ENCODE measurements at regions not wholly inside any gene's neighbourhood (a gene's known extent, or its start where the extent isn't known, plus 50 kb on each side); places are given as distances from the start of the nearest gene placed in this dataset.

DNA sequence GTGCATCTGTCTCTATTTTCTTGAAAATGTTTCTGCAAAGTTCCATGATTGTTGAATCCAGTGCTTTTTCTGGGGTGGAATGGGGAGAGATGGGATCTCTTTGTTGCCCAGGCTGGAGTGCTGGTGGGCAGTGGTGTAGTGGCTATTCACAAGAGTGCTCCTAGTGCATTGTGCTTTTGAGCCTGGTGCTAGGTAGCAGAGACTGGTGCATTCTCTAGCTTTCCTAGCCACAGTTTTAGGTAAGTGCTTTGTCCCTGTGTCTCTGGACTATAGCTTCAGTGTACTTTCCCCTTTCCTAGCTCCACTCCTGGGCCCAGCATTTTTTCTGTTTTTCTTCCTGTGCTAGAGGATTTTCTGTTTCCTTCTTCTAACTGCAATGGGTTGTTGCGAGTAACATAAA is 825.6 kb downstream of the SLITRK6 start:
- DNase-seq (ENCODE audit: low read depth, low spot score): no peak

DNA sequence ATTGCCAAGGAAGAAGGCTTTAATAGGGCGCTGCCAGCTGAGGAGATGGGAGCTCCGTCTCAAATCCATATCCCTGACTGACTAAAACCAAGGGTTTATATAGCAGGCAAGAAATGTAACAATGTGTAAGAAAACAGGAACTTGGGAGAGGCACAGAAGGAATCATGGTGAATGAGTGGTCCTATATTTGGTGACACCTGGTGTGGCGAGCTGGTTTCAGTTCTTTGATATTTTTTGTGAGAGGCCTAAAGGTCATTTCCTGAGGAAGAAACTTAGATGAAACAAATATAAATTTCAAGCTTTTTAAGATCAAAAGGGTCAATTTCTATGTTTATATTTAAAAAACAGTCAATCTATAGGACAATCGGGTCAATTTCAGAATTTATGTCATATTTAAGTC is 826.3 kb downstream of the SLITRK6 start:
- no peak for DNase-seq (ENCODE audit: low read depth, low spot score)

DNA sequence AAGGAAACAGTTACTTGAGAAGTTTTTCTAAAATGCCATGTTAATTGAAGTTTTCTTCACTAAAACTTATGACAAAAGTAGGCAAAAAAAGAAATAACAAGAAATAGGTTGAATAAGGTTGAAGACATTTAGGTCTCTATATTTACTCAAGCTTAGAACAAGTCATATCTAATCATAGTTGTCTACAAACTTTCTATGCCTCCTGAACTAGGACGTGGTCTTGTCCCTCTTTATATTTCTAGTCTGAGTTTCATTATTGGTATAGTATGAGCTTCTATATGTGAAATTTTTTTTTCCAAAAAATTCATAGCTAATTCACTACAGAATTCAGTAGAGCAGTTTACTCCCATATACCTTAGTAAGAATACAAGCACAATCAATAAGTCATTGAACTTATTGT is 836.4 kb downstream of the SLITRK6 start:
- DNase-seq (ENCODE audit: low read depth, low spot score): no peak

DNA sequence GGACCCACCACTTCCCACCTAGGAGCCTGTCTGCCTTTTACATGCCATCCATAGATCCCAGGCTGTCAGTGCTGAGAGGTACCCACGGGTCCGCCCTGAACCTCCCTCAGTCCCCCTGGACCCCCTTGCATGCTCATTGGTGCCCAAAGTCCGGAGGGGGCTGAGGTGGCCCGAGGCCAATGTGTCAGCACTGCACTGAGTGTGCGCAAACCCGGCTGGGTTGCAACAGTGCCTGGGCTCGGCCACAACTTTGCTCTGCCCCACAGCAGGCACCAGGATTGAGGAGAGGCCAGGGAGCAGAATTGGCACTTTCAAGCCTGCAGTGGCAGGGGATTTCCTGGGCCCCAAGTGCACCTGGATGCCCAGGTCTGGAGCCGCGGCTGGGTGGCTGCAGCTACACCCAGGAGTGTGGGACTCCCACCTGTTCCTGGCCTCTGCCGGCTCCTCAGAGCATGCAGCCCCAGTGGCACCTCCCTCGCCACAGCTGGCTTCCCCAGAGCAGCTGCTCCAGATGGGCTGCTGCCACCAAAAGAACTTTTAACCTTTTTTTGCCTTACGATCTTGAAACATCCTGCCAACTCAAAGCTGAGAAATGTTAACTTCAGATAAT is 837.0 kb downstream of the SLITRK6 start:
- no peak for DNase-seq (ENCODE audit: low read depth, low spot score)

DNA sequence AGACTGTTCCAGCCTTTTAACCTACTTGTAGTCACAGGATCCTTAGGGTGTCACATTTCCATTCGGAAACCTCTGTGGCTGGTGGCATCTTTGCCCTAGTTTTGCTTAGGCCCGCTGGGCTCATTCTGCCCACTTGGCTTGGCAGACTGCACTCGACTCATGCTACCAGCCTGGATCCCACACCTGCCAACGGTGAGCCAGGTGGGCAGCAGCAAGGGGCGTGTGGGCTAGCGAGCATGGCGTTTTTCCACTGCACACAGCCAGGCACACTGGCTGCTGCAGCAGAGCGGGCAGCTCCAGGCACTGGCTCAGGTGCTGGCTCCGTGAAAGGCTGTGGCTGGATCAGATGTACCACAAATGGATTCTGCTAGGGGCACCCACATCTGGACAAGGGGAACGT is 838.2 kb downstream of the SLITRK6 start:
- DNase-seq (ENCODE audit: low read depth, low spot score): no peak

DNA sequence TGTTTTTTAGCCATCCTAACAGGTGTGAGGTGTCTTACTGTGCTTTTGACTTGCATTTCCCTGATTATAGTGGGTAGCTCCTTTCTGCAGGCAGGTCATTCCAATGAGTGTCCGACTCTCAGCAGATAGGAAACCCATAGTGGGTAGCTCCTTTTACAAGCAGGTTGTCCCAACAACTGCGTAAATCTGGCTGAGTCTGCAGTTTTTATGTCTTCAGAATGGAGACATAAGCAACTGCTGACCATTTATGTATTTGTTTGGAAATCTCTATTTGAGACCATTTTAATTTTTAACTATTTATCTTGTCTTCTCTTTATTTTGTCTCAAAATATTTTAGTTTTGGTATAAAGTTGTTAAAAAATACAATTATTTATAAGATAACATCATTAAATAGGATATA is 839.4 kb downstream of the SLITRK6 start:
- DNase-seq (ENCODE audit: low read depth, low spot score): no peak

DNA sequence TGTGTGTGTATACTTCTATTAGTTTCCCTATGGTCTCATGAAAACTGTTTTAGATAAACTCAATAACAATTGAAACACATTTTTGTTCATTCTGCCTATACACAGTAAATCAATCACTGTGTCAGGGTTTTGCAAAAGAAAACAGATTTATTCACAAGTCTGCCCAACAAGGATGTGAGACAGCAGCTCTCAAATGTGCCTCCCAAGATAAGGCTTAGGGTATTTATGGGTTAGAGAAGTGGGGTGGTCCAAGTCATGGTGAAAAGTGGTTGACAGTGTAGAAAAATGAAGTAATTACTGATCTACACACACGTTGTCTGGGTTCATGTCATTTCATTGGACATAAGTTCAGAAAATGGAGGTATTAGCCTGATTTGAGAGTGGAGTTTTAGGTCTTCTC is 844.6 kb downstream of the SLITRK6 start:
- DNase-seq (ENCODE audit: low read depth, low spot score): no peak

DNA sequence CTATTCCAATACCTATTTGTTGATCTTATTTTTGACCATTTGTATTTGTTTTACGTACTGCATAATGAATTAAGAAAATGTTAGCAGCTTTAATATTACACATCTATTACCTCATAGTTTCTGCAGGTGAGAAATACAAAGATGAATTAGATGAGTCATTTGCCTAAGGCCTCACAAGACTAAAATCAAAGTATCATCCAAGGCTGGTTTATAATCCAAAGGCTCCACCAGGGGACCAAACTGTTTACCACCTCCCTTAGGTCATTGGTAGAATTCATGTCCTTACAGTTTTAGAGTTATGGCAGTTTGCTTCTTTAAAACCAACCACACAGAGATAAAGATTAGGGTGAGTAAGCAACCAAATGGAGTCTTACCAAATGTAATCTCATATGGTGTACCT is 848.1 kb downstream of the SLITRK6 start:
- no peak for DNase-seq (ENCODE audit: low read depth, low spot score)

DNA sequence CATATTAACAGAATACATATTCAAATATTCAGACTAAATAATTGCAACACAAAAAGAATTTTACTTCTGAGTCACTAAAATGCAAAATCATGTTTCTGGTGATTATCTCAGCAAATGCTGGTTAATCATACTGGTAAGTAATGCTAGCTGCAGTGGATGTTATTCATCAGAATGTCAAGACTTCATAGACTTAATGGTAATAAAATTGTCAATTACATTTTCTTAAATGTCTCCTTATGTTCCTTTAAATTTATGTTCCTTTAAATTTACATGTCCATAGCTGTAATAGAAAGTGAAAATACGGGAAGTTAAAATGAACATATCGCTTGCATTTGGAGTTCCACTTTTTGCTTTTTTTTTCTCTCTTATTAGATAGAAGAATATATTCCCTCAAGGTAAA is 853.0 kb downstream of the SLITRK6 start:
- no peak for DNase-seq (ENCODE audit: low read depth, low spot score)

DNA sequence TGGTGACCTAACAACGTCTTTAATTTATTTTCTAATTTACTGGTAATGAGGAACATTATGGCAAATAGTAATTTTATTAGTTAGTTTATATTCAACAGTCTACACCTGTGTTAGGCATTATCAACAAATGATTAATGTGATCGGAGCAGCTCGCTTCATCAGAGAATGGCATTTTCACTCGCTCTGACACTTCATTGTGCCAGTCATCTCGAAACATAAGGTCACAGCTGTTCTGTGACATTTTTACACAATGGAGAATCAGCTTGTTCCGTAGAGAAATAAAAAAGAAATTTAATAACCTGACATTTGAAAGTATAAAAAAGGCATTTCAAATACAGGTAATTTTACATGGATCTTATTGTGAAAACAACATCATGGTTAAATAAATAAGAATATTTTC is 858.4 kb downstream of the SLITRK6 start:
- no peak for DNase-seq (ENCODE audit: low read depth, low spot score)

DNA sequence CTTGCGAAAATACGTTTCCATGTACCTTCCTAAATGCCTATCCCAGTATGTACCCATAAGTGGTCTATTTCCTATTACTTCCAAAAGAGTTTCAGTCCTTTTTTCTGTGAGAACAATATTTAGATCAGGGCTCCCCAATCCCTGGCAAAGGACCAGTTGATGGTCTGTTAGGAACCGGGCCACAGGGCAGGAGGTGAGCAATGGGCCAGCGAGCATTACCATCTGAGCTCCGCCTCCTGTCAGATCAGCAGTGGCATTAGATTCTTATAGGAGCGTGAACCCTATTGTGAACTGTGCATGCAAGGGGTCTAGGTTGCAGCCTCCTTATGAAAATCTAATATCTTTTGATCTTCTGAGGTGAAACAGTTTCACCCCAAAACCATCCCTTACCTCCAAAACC is 859.1 kb downstream of the SLITRK6 start:
- DNase-seq (ENCODE audit: low read depth, low spot score): no peak

DNA sequence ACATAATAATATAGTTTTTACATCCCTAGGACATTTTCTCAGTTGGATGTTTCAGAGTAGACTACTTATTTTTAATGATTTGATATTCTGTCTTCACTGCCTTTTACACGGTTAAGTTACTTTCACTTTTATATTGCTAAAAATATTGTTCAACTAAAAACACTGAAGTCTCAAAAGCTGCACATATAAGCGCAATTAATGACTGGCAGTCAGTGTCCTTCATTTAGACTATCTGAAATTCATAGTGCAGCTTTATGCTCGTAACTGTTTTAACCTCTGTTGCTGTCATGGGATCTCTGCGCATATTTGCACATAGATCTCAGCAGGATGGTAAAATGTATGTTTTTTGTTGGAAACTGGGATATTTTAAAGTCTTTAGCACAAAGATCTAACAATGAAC is 864.3 kb downstream of the SLITRK6 start:
- no peak for DNase-seq (ENCODE audit: low read depth, low spot score)

DNA sequence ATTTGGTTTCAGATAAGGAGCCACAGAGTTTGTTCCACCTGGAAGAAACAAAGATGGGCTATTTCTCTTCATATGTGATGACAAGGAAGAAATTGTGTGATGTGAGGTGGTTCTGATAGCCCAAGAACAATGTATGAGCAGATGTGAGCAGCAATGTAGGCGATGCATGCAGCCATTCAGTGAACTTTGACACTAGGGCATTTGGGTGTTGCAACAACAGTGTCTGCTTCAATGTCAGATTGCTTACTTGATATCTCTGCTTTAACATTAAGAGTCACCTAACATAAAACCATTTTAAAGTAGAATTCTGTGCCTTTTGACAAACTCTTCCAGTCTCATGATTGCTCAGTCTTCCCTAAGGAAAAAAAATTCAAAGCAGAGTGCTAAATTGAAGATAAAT is 865.4 kb downstream of the SLITRK6 start:
- no peak for DNase-seq (ENCODE audit: low read depth, low spot score)

DNA sequence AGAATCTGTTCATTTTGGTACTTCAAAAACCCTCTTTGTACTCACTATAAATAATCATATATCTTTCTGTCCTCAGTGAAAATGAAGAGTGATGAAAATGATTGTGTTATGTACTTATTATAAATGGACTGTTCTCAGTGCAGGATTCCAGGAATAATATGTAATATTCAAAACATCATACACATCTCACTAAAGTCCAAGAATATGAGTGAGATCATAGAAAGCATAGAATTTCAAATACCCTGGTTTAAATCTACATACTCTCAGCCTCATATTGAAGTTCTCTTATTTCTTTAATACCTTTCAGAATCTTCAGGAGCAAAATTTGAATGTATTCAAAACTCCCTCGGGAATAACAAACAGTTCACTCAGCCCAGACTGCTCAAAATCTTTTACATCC is 868.0 kb downstream of the SLITRK6 start:
- no peak for DNase-seq (ENCODE audit: low read depth, low spot score)

DNA sequence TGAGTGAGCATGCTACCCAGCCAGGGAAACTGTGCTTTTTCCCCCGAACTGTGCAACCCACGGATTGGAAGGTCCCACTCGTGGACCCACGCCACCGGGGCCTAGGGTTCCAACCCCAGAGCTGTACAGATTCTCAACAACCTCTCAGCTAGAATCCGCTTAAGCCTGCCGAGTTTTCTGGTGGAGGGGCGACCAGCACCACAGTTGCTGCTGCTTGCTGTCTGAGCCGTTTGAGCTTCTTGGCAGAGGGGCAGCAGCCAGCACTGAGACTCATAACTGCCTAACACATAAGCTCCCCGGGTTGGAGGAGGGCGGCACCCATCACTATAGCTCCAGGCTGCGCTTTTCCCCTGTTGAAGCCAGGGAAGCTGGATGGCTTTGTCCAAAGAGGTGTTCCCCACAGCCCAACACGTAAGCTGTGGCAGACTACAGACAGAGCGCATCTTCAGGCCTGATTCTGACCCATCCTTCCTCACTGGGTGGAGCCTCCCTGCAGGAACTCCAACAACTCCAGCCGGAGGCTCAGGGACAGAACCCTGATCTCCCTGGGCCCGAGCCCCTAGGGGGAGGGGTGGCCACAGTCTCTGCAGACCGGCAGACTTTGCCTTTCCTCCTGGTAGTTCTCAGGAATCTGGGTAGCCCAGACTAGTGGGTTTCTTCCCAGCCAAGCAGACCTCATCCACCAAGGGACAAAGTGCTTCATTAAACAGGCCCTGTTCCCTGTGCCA is 871.6 kb downstream of the SLITRK6 start:
- DNase-seq (ENCODE audit: low read depth, low spot score): no peak

DNA sequence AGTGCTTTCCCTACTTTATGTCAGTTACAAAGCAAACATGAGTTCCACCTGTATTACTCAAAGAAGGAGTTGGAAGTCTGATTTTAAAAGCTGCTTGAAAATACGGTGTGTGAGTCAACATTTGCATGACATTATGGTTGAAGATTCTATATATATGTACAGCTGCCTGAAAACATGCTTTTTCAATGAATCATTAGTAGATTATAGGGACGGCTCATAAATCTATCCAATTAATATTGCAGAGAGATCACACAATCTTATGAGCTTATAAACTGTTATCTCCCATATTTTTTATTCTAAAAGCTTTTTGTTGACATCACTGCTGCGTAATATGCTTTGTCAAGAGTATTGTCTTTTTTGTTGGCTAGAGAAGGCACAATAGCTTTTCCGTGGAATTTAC is 873.8 kb downstream of the SLITRK6 start:
- DNase-seq (ENCODE audit: low read depth, low spot score): no peak

DNA sequence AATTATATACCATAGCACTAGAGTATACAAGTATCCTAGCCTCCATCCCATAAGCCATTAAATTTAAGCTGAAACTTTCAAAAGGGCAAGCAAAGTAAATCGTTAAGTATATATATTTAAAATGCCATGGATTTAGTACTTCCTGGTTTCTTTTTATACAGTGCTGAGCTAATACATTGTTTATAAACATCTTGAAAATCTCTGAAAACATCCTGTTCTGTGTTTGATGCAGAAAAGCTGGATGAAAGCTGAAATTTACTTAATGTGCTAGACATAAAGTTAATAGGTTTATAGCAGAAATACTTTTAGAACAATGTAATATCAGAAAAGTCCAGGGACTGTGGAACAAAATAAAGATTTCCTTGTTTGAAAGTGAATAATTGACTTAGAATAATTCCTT is 875.4 kb downstream of the SLITRK6 start:
- DNase-seq (ENCODE audit: low read depth, low spot score): no peak

DNA sequence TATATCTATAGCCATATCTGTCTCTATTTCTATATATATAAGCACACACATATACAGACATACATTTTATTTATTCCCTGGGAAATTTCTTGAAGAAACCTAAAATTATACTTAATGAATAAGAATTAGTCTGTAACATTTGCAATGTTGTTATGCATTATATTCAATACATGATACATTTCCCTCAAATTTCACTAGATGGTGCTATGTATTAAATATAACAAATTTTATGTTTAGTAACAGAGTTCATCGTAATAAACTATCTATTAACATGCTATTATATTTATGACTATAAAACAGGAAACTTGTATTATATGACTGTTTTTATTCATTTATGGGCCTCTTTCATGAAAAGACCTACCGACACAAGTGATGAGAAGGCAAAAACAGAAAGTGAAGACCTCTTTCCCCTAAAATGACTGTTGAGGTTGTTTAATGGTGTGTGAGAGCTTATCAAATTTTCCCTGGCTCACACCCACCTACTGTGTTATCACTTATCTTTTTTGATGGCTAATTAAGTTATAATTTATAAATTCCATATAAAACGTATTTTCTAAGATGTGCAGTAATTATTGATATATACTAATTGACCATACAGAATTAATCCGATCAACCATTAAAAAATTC is 881.9 kb downstream of the SLITRK6 start:
- peak; percentile 22 for DNase-seq (ENCODE audit: low read depth, low spot score)

DNA sequence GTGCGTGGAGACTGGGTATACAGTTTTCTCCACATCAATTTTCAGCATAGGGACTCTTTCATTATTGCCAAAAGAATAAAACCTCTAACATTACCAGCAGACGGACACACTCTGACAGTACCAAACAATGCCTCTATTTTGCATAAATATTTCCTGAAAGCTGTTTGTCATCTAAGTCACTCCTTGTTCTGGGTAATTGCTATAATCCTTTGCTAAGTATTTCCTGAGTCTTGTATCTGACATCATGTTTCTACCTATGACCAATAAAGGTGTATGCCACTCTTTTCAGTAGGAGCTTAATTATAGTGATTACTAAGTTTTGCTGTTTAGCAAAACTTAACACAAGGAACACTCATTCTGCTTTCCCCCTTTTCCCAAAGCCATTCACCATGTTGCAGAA is 886.5 kb downstream of the SLITRK6 start:
- no peak for DNase-seq (ENCODE audit: low read depth, low spot score)

DNA sequence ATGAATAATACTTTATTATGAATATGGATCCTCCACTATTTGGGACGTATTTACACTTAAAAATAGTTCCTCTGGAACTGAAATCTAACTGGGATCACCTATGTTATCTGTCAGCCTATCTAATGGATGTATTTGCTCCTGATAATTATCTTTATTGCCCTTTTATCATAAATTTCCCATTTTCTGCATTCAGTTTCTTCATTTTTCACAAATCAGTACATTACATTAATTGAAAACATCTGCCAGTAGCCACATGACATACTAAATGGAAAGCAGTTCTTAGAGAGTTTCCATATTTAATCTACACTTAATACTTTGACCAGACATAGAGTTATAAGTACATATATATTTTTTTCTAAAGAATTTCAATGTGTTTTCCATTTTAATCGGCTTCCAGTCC is 888.8 kb downstream of the SLITRK6 start:
- no peak for DNase-seq (ENCODE audit: low read depth, low spot score)

DNA sequence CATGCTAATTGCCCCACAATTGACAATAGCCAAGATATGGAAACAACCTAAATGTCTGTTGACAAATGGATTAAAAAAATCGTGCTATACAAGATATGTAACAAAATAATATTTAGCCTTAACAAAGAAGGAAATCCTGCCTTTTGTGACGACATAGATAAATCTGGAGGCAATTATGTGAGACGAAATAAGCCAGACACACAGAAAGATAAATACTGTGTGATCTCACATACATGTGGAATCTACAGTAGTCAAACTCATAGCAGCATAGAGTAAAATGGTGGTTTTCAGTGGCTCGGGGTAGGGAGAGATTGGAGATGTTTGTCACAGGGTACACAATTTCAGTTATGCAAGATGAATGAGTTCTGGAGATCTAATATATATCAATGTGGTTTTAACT is 895.8 kb downstream of the SLITRK6 start:
- DNase-seq (ENCODE audit: low read depth, low spot score): no peak

DNA sequence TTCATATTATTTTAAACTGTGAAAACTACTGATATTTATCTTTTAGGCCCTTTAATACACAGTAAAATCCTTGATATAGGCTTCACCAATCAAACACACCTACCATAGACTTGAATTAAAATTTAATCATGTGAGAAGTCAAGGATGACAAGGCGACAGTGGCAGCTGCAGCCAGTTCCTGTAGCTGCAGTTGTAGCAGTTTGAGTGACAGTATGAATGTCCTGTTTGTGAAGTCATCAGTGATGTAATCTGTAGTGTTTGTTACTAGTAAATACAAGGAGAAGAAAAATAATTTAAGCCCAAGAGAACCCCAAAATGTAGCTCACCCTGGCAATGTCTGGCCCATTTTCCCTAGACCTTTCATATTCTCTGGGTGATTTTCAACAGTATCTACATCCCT is 897.0 kb downstream of the SLITRK6 start:
- DNase-seq (ENCODE audit: low read depth, low spot score): no peak

DNA sequence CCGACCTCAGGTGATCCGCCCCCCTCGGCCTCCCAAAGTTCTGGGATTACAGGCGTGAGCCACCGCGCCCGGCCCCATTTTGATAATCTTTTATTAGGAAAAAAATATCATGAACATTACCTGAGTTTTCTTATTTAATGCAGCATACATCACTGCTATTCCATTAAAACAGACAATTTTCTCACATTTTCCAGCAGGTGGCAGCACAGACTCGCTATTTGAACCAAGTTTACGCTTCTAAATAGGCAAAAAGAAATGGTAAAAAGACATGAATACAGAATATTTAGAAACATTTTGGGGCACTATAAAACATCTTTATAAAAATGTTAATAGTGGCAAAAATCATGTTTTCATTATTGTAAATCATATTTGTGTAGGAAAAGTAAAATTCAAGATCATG is 903.1 kb downstream of the SLITRK6 start:
- DNase-seq (ENCODE audit: low read depth, low spot score): peak; percentile 76

Measured in astrocyte of the hippocampus (primary cell).